Tibial nerve (tissue), 4 donors: ENCODE measurements at regions not wholly inside any gene's neighbourhood (a gene's known extent, or its start where the extent isn't known, plus 50 kb on each side); places are given as distances from the start of the nearest gene placed in this dataset.

Experiments used
- DNase-seq, 2 donors: peaks; one replicate each; pipeline ENCODE4 v3.0.0-alpha.2; 2019; ENCODE audit warnings: low spot score in 2 of 2
- H3K27ac ChIP-seq, 4 donors: fragments of 200-600 bp; sonication (generic) in 3 of 4; one replicate each; pipeline ENCODE4 v1.5.1; 2017 to 2019; ENCODE audit warnings: mild to moderate bottlenecking in 1 of 4
- H3K27me3 ChIP-seq, 2 donors: fragments of 200-600 bp; sonication (generic) in 1 of 2; one replicate each; pipeline versions ENCODE4 v1.5.1 to v1.6.0; 2017 to 2019
- H3K36me3 ChIP-seq, 3 donors: fragments of 200-600 bp; sonication (generic); one replicate each; pipeline ENCODE4 v1.5.1; 2018 to 2019
- H3K4me1 ChIP-seq, 4 donors: fragments of 200-600 bp; sonication (generic) in 3 of 4; one replicate each; pipeline ENCODE4 v1.5.1; 2017 to 2019
- H3K4me3 ChIP-seq, 4 donors: fragments of 200-600 bp; sonication (generic) in 3 of 4; one replicate each; pipeline ENCODE4 v1.5.1; 2017 to 2019; ENCODE audit warnings: mild to moderate bottlenecking in 1 of 4, moderate library complexity in 1 of 4
- H3K9me3 ChIP-seq, 4 donors: fragments of 200-600 bp; sonication (generic) in 3 of 4; one replicate each; pipeline ENCODE4 v1.5.1; 2017 to 2019
- CTCF ChIP-seq, 5 experiments: fragments of 200-600 bp in 3 of 5; fragments of 450-650 bp in 2 of 5; sonication (generic) in 3 of 5; IDR thresholded peaks; one replicate each; pipeline ENCODE4 v1.5.1; 2016 to 2019; ENCODE audit warnings: antibody characterized with exemption in 5 of 5, mild to moderate bottlenecking in 3 of 5, moderate library complexity in 2 of 5
- EP300 ChIP-seq, 2 donors: sonication (generic); formaldehyde crosslinking; IDR thresholded peaks; one replicate each; pipeline ENCODE4 v1.6.1; 2017; ENCODE audit warnings: antibody characterized with exemption in 2 of 2, mild to moderate bottlenecking in 1 of 2
- POLR2A ChIP-seq, 2 donors: fragments of 450-650 bp; IDR thresholded peaks; one replicate each; pipeline ENCODE4 v1.6.1; 2017; ENCODE audit warnings: antibody characterized with exemption in 2 of 2, mild to moderate bottlenecking in 2 of 2, moderate library complexity in 2 of 2
- WGBS, 2 donors: methylation state at CpG; one replicate each; pipeline ENCODE4 v1.1.5; 2018; 5-methylcytosine and 5-hydroxymethylcytosine counted together

- Histone ChIP-seq H3K36me3 (no peaks in the 10 kb centered on the region), H3K4me1 (peaks cover 9 to 48% (median 28%) of the 10 kb centered on the region in 4 donors), H3K27me3 (no peaks in the 10 kb centered on the region), H3K4me3 (no peak overlapping the region), H3K9me3 (no peaks in the 10 kb centered on the region), H3K27ac (no peak overlapping the region)
- no peak for TF ChIP-seq POLR2A (IDR thresholded peaks at IDR 0.05)
- no peak for TF ChIP-seq CTCF (IDR thresholded peaks at IDR 0.05)
- TF ChIP-seq EP300 (IDR thresholded peaks at IDR 0.05) = no peak
- no peak for DNase-seq
- 85% methylated on average over 6 to 7 of the region's 7 CpGs for WGBS, 2 donors
Measured at GRCh38 chr17:77827039-77827438, 131.5 kb upstream of the TNRC6C start.

- 75 to 87% methylated on average over 5 of the region's 5 CpGs for WGBS, 2 donors
- H3K36me3 ChIP-seq = no peaks in the 10 kb centered on the region
- TF ChIP-seq POLR2A (IDR thresholded peaks at IDR 0.05) = no peak
- TF ChIP-seq CTCF (IDR thresholded peaks at IDR 0.05) = no peak
- no peak for TF ChIP-seq EP300 (IDR thresholded peaks at IDR 0.05)
- no peak overlapping the region for H3K4me3 ChIP-seq
- no peaks in the 10 kb centered on the region for H3K27me3 ChIP-seq
- no peak overlapping the region for H3K27ac ChIP-seq
- H3K4me1 ChIP-seq = peaks cover 9 to 45% (median 26%) of the 10 kb centered on the region in 4 donors
- no peaks in the 10 kb centered on the region for H3K9me3 ChIP-seq
- no peak for DNase-seq
Measured at GRCh38 chr17:77827511-77827910, 131.0 kb upstream of the TNRC6C start.

- Histone ChIP-seq H3K4me1 (peaks cover 9 to 33% (median 19%) of the 10 kb centered on the region in 4 donors), H3K9me3 (no peaks in the 10 kb centered on the region), H3K27me3 (no peaks in the 10 kb centered on the region), H3K27ac (no peak overlapping the region), H3K4me3 (no peak overlapping the region), H3K36me3 (no peaks in the 10 kb centered on the region)
- WGBS, 2 donors = 93 to 95% methylated on average over 21 of the region's 21 CpGs
- no peak for DNase-seq
- TF ChIP-seq EP300 (IDR thresholded peaks at IDR 0.05) (no peak), POLR2A (IDR thresholded peaks at IDR 0.05) (no peak), CTCF (IDR thresholded peaks at IDR 0.05) (no peak)
Measured at GRCh38 chr17:77828749-77829539, 129.6 kb upstream of the TNRC6C start.

- Histone ChIP-seq H3K27me3 (no peaks in the 10 kb centered on the region), H3K4me1 (peaks cover 9 to 43% (median 25%) of the 10 kb centered on the region in 4 donors), H3K27ac (peak overlapping the region; percentile 25 to 86 (median 76)), H3K4me3 (no peak overlapping the region), H3K9me3 (no peaks in the 10 kb centered on the region), H3K36me3 (no peaks in the 10 kb centered on the region)
- DNase-seq = peak in 1 of 2 donors; percentile 31
- 23 to 27% methylated on average over 15 to 16 of the region's 16 CpGs for WGBS, 2 donors
- TF ChIP-seq POLR2A (IDR thresholded peaks at IDR 0.05) (no peak), CTCF (IDR thresholded peaks at IDR 0.05) (no peak), EP300 (IDR thresholded peaks at IDR 0.05) (peak in 1 of 2 donors; percentile 11)
Measured at GRCh38 chr17:77829843-77830799, 128.4 kb upstream of the TNRC6C start.
